ENCODE measurements at regions not wholly inside any gene's neighbourhood (a gene's known extent, or its start where the extent isn't known, plus 50 kb on each side); places are given as distances from the start of the nearest gene placed in this dataset.
"Not testable (repeated sequence)": the region's sequence is repeated elsewhere in the genome, so short reads cannot be mapped to it uniquely, and the experiment has no call there.

DNA sequence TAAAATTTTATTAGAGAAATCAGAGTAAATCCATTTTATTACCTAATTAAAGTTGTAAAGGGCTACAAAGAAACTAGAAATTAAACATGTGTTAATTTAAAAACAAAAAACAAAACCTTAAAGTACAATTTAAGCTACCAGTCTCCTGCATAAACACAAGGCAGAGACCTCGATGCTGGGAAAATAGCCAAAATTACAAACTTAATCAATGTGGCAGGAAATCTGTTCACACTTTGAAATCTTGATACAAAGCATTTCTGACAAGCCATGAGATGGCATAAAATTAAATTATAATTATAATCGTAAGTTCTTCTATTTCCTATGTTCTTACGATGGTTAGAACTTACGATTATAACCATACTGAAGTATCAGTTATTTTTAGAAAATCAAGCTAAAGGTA is 158.0 kb upstream of the FREM1 start:
- BruUV-seq (replicated peaks) = no TSS peak
- Mint-ChIP-seq H3K27me3 (ENCODE audit: unreplicated experiment) (peaks cover 10% of the 10 kb centered on the region), H3K27ac (ENCODE audit: unreplicated experiment) (no peak overlapping the region), H3K9me3 (ENCODE audit: low read depth, unreplicated experiment) (no peaks in the 10 kb centered on the region), H3K4me1 (ENCODE audit: low read depth, unreplicated experiment) (no peaks in the 10 kb centered on the region), H3K4me3 (ENCODE audit: low read depth, unreplicated experiment) (no peak overlapping the region), H3K36me3 (ENCODE audit: insufficient read depth, unreplicated experiment) (no peaks in the 10 kb centered on the region)
- DNase-seq = no peak
- CTCF ChIA-PET = no interaction called here
- intact Hi-C loops (cut with micrococcal nuclease; ENCODE audit: unreplicated experiment) = no loop called here
- TF ChIP-seq, protein P1, sequence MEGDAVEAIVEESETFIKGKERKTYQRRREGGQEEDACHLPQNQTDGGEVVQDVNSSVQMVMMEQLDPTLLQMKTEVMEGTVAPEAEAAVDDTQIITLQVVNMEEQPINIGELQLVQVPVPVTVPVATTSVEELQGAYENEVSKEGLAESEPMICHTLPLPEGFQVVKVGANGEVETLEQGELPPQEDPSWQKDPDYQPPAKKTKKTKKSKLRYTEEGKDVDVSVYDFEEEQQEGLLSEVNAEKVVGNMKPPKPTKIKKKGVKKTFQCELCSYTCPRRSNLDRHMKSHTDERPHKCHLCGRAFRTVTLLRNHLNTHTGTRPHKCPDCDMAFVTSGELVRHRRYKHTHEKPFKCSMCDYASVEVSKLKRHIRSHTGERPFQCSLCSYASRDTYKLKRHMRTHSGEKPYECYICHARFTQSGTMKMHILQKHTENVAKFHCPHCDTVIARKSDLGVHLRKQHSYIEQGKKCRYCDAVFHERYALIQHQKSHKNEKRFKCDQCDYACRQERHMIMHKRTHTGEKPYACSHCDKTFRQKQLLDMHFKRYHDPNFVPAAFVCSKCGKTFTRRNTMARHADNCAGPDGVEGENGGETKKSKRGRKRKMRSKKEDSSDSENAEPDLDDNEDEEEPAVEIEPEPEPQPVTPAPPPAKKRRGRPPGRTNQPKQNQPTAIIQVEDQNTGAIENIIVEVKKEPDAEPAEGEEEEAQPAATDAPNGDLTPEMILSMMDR (IDR thresholded peaks at IDR 0.05; ENCODE audit: unreplicated experiment) = no peak

DNA sequence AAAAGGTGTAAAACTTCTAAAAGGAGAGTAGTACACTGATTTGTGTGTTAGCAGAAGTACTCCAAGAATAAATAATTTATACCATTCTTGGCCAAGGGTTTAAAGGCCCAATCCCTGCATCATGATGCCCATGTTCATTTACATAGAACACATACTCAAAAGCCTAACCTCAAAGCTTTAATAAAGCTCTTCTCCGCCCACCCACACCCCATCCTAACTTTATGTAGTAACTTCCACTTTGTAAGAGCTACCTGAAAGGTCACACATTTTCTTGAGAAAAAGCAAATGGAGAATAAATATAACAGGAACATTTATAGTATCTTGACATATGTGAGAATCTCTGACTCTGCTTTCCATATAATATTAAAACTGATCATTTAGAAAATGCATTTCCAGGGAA is 148.8 kb upstream of the FREM1 start:
- Mint-ChIP-seq H3K36me3 (ENCODE audit: insufficient read depth, unreplicated experiment) (no peaks in the 10 kb centered on the region), H3K4me1 (ENCODE audit: low read depth, unreplicated experiment) (no peaks in the 10 kb centered on the region), H3K4me3 (ENCODE audit: low read depth, unreplicated experiment) (no peak overlapping the region), H3K9me3 (ENCODE audit: low read depth, unreplicated experiment) (no peaks in the 10 kb centered on the region), H3K27ac (ENCODE audit: unreplicated experiment) (no peak overlapping the region), H3K27me3 (ENCODE audit: unreplicated experiment) (peaks cover 17% of the 10 kb centered on the region)
- TF ChIP-seq, protein P1 (IDR thresholded peaks at IDR 0.05; ENCODE audit: unreplicated experiment) = no peak
- no peak for DNase-seq
- CTCF ChIA-PET = no interaction called here
- BruUV-seq (replicated peaks) = no TSS peak
- intact Hi-C loops (cut with micrococcal nuclease; ENCODE audit: unreplicated experiment) = no loop called here

DNA sequence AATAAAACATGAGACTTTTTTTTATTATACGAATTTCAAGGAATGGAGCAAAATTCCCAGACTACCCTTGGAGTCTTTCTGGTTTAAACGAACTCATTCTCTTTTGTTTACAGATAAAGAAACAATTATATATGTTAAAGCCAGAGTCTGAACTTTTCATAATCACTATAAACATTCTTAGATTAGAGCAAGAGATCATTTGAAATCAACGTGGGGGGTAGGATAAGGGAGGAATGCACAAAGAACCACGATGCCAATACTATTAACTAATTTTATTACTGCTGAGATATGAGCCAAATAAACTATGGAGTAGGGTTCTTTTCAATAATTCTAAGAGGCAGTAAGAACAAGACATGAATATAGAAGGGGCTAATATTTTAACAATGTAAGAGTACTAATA is 148.0 kb upstream of the FREM1 start:
- intact Hi-C loops (cut with micrococcal nuclease; ENCODE audit: unreplicated experiment) = no loop called here
- DNase-seq = no peak
- H3K9me3 Mint-ChIP-seq (ENCODE audit: low read depth, unreplicated experiment) = no peaks in the 10 kb centered on the region
- TF ChIP-seq, protein P1 (IDR thresholded peaks at IDR 0.05; ENCODE audit: unreplicated experiment) = no peak
- CTCF ChIA-PET = no interaction called here
- peaks cover 24% of the 10 kb centered on the region for H3K27me3 Mint-ChIP-seq (ENCODE audit: unreplicated experiment)
- H3K4me1 Mint-ChIP-seq (ENCODE audit: low read depth, unreplicated experiment) = no peaks in the 10 kb centered on the region
- H3K4me3 Mint-ChIP-seq (ENCODE audit: low read depth, unreplicated experiment) = no peak overlapping the region
- no peak overlapping the region for H3K27ac Mint-ChIP-seq (ENCODE audit: unreplicated experiment)
- no peaks in the 10 kb centered on the region for H3K36me3 Mint-ChIP-seq (ENCODE audit: insufficient read depth, unreplicated experiment)
- no TSS peak for BruUV-seq (replicated peaks)

DNA sequence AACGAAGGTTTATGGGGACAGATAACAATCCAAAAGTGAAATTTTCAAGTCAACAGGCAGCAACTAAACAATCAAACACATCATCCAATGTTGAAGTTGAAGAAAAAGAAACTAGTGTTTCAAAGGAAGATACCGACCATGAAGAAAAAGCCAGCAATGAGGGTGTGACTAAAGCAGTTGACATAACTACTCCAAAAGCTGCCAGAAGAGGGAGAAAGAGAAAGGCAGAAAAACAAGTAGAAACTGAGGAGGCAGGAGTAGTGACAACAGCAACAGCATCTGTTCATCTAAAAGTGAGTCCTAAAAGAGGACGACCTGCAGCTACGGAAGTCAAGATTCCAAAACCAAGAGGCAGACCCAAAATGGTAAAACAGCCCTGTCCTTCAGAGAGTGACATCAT is 145.1 kb upstream of the FREM1 start:
- H3K4me1 Mint-ChIP-seq (ENCODE audit: low read depth, unreplicated experiment); H3K9me3 Mint-ChIP-seq (ENCODE audit: low read depth, unreplicated experiment); H3K4me3 Mint-ChIP-seq (ENCODE audit: low read depth, unreplicated experiment); CTCF ChIA-PET; H3K27ac Mint-ChIP-seq (ENCODE audit: unreplicated experiment); DNase-seq; H3K36me3 Mint-ChIP-seq (ENCODE audit: insufficient read depth, unreplicated experiment); intact Hi-C loops (cut with micrococcal nuclease; ENCODE audit: unreplicated experiment); BruUV-seq (replicated peaks): not testable (repeated sequence)
- H3K27me3 Mint-ChIP-seq (ENCODE audit: unreplicated experiment) = peaks cover 48% of the 10 kb centered on the region

DNA sequence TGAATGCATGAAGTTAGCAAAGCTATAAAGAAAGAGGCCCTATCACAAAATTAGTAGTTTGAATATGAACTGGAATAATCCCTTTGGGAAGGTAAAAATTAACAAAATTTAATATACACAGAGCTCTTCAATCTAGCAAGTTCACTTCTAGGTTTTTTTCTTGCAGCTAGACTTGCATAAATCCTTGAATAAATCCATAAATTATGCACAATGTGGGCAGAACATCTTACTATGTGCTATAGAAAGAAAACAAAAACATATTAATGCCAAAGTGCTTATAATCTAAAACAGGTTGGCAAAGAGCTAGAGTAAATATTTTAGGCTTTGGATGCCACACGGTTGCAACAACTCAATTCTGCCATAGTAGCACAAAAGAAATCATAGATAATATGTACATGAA is 138.5 kb upstream of the FREM1 start:
- no peaks in the 10 kb centered on the region for H3K36me3 Mint-ChIP-seq (ENCODE audit: insufficient read depth, unreplicated experiment)
- TF ChIP-seq, protein P1 (IDR thresholded peaks at IDR 0.05; ENCODE audit: unreplicated experiment) = no peak
- CTCF ChIA-PET = no interaction called here
- intact Hi-C loops (cut with micrococcal nuclease; ENCODE audit: unreplicated experiment) = no loop called here
- no peaks in the 10 kb centered on the region for H3K4me1 Mint-ChIP-seq (ENCODE audit: low read depth, unreplicated experiment)
- H3K9me3 Mint-ChIP-seq (ENCODE audit: low read depth, unreplicated experiment) = no peaks in the 10 kb centered on the region
- BruUV-seq (replicated peaks) = no TSS peak
- H3K4me3 Mint-ChIP-seq (ENCODE audit: low read depth, unreplicated experiment) = no peak overlapping the region
- H3K27me3 Mint-ChIP-seq (ENCODE audit: unreplicated experiment) = peaks cover 29% of the 10 kb centered on the region
- DNase-seq = no peak
- no peak overlapping the region for H3K27ac Mint-ChIP-seq (ENCODE audit: unreplicated experiment)

Data from Calu3 (cell line).